GM19324 (cell line): ENCODE measurements at regions not wholly inside any gene's neighbourhood (a gene's known extent, or its start where the extent isn't known, plus 50 kb on each side); places are given as distances from the start of the nearest gene placed in this dataset.

Source experiments
- ATAC-seq: cut with Tn5 transposase; IDR thresholded peaks from one replicate; pipeline ENCODE4 v1.9.1; 2021; ENCODE audit warnings: mild to moderate bottlenecking, moderate library complexity; ENCODE audit not compliant: unreplicated experiment, low FRiP score

- no peak for ATAC-seq
These were observed 205.2 kb upstream of the PPP2R2D start for GRCh38 chr10:131695496-131696165.

GRCh38 chr10:131697476-131698128 is 203.2 kb upstream of the PPP2R2D start:
- ATAC-seq = no peak

- ATAC-seq = no peak
These were observed 202.6 kb upstream of the PPP2R2D start for GRCh38 chr10:131698232-131698631.

GRCh38 chr10:131698986-131699385 is 201.8 kb upstream of the PPP2R2D start:
- no peak for ATAC-seq

- ATAC-seq = no peak
These were observed 200.8 kb upstream of the PPP2R2D start for GRCh38 chr10:131700032-131700431.

- ATAC-seq = no peak
These were observed 200.3 kb upstream of the PPP2R2D start for GRCh38 chr10:131700506-131700905.

GRCh38 chr10:131701131-131701947 is 199.5 kb upstream of the PPP2R2D start:
- no peak for ATAC-seq

- ATAC-seq = no peak
These were observed 198.1 kb upstream of the PPP2R2D start for GRCh38 chr10:131702531-131703356.

- ATAC-seq = no peak
These were observed 197.3 kb upstream of the PPP2R2D start for GRCh38 chr10:131703541-131703940.

GRCh38 chr10:131703941-131704340 is 196.9 kb upstream of the PPP2R2D start:
- ATAC-seq = no peak

GRCh38 chr10:131706476-131706875 is 194.3 kb upstream of the PPP2R2D start:
- ATAC-seq = no peak

- no peak for ATAC-seq
These were observed 193.9 kb upstream of the PPP2R2D start for GRCh38 chr10:131706952-131707351.

GRCh38 chr10:131708225-131708880 is 192.5 kb upstream of the PPP2R2D start:
- ATAC-seq = no peak

- no peak for ATAC-seq
These were observed 190.5 kb upstream of the PPP2R2D start for GRCh38 chr10:131710142-131710861.

- no peak for ATAC-seq
These were observed 178.7 kb upstream of the PPP2R2D start for GRCh38 chr10:131722121-131722520.

- no peak for ATAC-seq
These were observed 178.1 kb upstream of the PPP2R2D start for GRCh38 chr10:131722525-131723264.

- ATAC-seq = no peak
These were observed 177.3 kb upstream of the PPP2R2D start for GRCh38 chr10:131723297-131724168.

GRCh38 chr10:131724169-131724545 is 176.7 kb upstream of the PPP2R2D start:
- ATAC-seq = no peak
